Neural cell (in vitro differentiated cells): ENCODE measurements at regions not wholly inside any gene's neighbourhood (a gene's known extent, or its start where the extent isn't known, plus 50 kb on each side); places are given as distances from the start of the nearest gene placed in this dataset.

Source experiments
- H2AFZ ChIP-seq: fragments of 200-600, 300-800 bp; sonication (generic), shearing (Covaris generic); 2 replicates; pipeline ENCODE4 v1.6.0; 2014; ENCODE audit warnings: low read depth, mild to moderate bottlenecking, antibody characterized with exemption, low read length, moderate library complexity
- H3F3A ChIP-seq: fragments of 200-600 bp; shearing (Covaris generic); 2 replicates; pipeline ENCODE4 v1.6.1; 2016; ENCODE audit warnings: mild to moderate bottlenecking, moderate library complexity, mixed read lengths, antibody characterized with exemption, low read length; ENCODE audit not compliant: insufficient read depth, poor library complexity, severe bottlenecking
- H3K27ac ChIP-seq: fragments of 200-600, 300-800 bp; sonication (generic), shearing (Covaris generic); 2 replicates; pipeline ENCODE4 v1.5.1; 2014; ENCODE audit warnings: mild to moderate bottlenecking, low read length, moderate library complexity
- H3K27me3 ChIP-seq: fragments of 300-800, 200-600 bp; sonication (generic), shearing (Covaris generic); 2 replicates; pipeline ENCODE4 v1.6.0; 2014; ENCODE audit warnings: mild to moderate bottlenecking, low read depth, low read length, moderate library complexity; ENCODE audit not compliant: insufficient read depth
- H3K36me3 ChIP-seq: fragments of 300-800, 200-600 bp; sonication (generic), shearing (Covaris generic); 2 replicates; pipeline ENCODE4 v1.5.1; 2014; ENCODE audit warnings: mild to moderate bottlenecking, antibody characterized with exemption, low read length, moderate library complexity; ENCODE audit not compliant: insufficient read depth
- H3K4me2 ChIP-seq: fragments of 300-800, 200-600 bp; sonication (generic), shearing (Covaris generic); 2 replicates; pipeline ENCODE4 v1.6.0; 2014; ENCODE audit warnings: mild to moderate bottlenecking, low read length
- H3K4me3 ChIP-seq: fragments of 300-800, 200-600 bp; sonication (generic), shearing (Covaris generic); 2 replicates; pipeline ENCODE4 v1.5.1; 2014; ENCODE audit warnings: mild to moderate bottlenecking, low read length, moderate library complexity
- H3K79me2 ChIP-seq: fragments of 200-600 bp; shearing (Covaris generic); replicated peaks from 2 replicates; pipeline ENCODE4 v1.6.0; 2014; ENCODE audit warnings: mild to moderate bottlenecking, low read length, moderate library complexity; ENCODE audit not compliant: insufficient read depth
- H3K9ac ChIP-seq: fragments of 300-800, 200-600 bp; sonication (generic), shearing (Covaris generic); 2 replicates; pipeline ENCODE4 v1.6.1; 2016; ENCODE audit warnings: mild to moderate bottlenecking, low read length, mixed read lengths
- H3K9me2 ChIP-seq: fragments of 200-600 bp; shearing (Covaris generic); 2 replicates; pipeline ENCODE4 v1.6.1; 2016; ENCODE audit warnings: mild to moderate bottlenecking, low read length, mixed read lengths; ENCODE audit not compliant: insufficient read depth
- H3K9me3 ChIP-seq: fragments of 200-600, 300-800 bp; sonication (generic), shearing (Covaris generic); 2 replicates; pipeline ENCODE4 v1.6.1; 2016; ENCODE audit warnings: mild to moderate bottlenecking, mixed run types, low read length, moderate library complexity, mixed read lengths
- H4K20me1 ChIP-seq: fragments of 200-600 bp; shearing (Covaris generic); 2 replicates; pipeline ENCODE4 v1.6.1; 2016; ENCODE audit warnings: mild to moderate bottlenecking, mixed run types; ENCODE audit not compliant: insufficient read depth
- CTCF ChIP-seq: fragments of 450-650 bp; IDR thresholded peaks from 2 replicates; pipeline ENCODE4 v1.5.1; 2014; ENCODE audit warnings: antibody characterized with exemption, mild to moderate bottlenecking, moderate library complexity; ENCODE audit not compliant: poor library complexity, severe bottlenecking
- EP300 ChIP-seq: fragments of 450-650 bp; conservative IDR thresholded peaks from 2 replicates; pipeline ENCODE4 v1.6.1; 2014; ENCODE audit warnings: antibody characterized with exemption, mild to moderate bottlenecking, moderate library complexity; ENCODE audit not compliant: poor library complexity, severe bottlenecking
- EZH2 ChIP-seq: fragments of 200-600, 300-800 bp; shearing (Covaris generic), sonication (generic); IDR thresholded peaks from 2 replicates; pipeline ENCODE4 v1.6.1; 2014; ENCODE audit warnings: antibody characterized with exemption, low read length, borderline replicate concordance, mild to moderate bottlenecking; ENCODE audit not compliant: insufficient read depth, poor library complexity, severe bottlenecking
- MXI1 ChIP-seq: fragments of 450-650 bp; conservative IDR thresholded peaks from 2 replicates; pipeline ENCODE4 v1.6.1; 2014; ENCODE audit warnings: antibody characterized with exemption, mild to moderate bottlenecking; ENCODE audit not compliant: poor library complexity, severe bottlenecking
- POLR2AphosphoS5 ChIP-seq: IDR thresholded peaks from 2 replicates; pipeline ENCODE4 v1.6.1; 2012
- RAD21 ChIP-seq: fragments of 450-650 bp; conservative IDR thresholded peaks from 2 replicates; pipeline ENCODE4 v1.6.1; 2014; ENCODE audit warnings: antibody characterized with exemption, mild to moderate bottlenecking, moderate library complexity
- REST ChIP-seq: IDR thresholded peaks from 2 replicates; pipeline ENCODE4 v1.6.1; 2012; ENCODE audit warnings: borderline replicate concordance
- SMC3 ChIP-seq: fragments of 450-650 bp; conservative IDR thresholded peaks from 2 replicates; pipeline ENCODE4 v1.6.1; 2014; ENCODE audit warnings: antibody characterized with exemption, mild to moderate bottlenecking, moderate library complexity; ENCODE audit not compliant: poor library complexity
- TAF1 ChIP-seq: IDR thresholded peaks from 2 replicates; pipeline ENCODE4 v1.6.1; 2012; ENCODE audit warnings: low read depth

GRCh38 chrX:124260845-124261244, 71.6 kb upstream of the TEX13D start:
- Histone ChIP-seq H3K9me3 (no peaks in the 10 kb centered on the region), H3K4me2 (no peak overlapping the region), H3K36me3 (no peaks in the 10 kb centered on the region), H3K9me2 (no peaks in the 10 kb centered on the region), H3K4me3 (no peak overlapping the region), H3K27me3 (no peaks in the 10 kb centered on the region), H2AFZ (no peak overlapping the region), H3K27ac (no peak overlapping the region), H4K20me1 (no peaks in the 10 kb centered on the region), H3K79me2 (no peaks in the 10 kb centered on the region), H3F3A (no peaks in the 10 kb centered on the region), H3K9ac (no peak overlapping the region)
- no peak for TF ChIP-seq EZH2
- TF ChIP-seq SMC3, result no peak
- TF ChIP-seq TAF1, result no peak
- no peak for TF ChIP-seq RAD21
- TF ChIP-seq POLR2AphosphoS5, result no peak
- no peak for TF ChIP-seq EP300
- TF ChIP-seq REST, result no peak
- TF ChIP-seq CTCF, result no peak
- no peak for TF ChIP-seq MXI1

GRCh38 chrX:124263743-124264142, 68.7 kb upstream of the TEX13D start:
- TF ChIP-seq SMC3 (no peak), RAD21 (no peak), CTCF (no peak), TAF1 (no peak), MXI1 (no peak), EP300 (no peak), EZH2 (no peak), POLR2AphosphoS5 (no peak), REST (no peak)
- H3K4me2 ChIP-seq, result no peak overlapping the region
- H3K27me3 ChIP-seq, result no peaks in the 10 kb centered on the region
- no peaks in the 10 kb centered on the region for H3F3A ChIP-seq
- no peaks in the 10 kb centered on the region for H3K9me3 ChIP-seq
- H3K36me3 ChIP-seq, result no peaks in the 10 kb centered on the region
- H3K9me2 ChIP-seq, result no peaks in the 10 kb centered on the region
- H4K20me1 ChIP-seq, result no peaks in the 10 kb centered on the region
- H3K79me2 ChIP-seq, result no peaks in the 10 kb centered on the region
- no peak overlapping the region for H3K27ac ChIP-seq
- H3K4me3 ChIP-seq, result no peak overlapping the region
- H3K9ac ChIP-seq, result no peak overlapping the region
- H2AFZ ChIP-seq, result no peak overlapping the region
